Osteoblast (primary cell): ENCODE measurements at regions not wholly inside any gene's neighbourhood (a gene's known extent, or its start where the extent isn't known, plus 50 kb on each side); places are given as distances from the start of the nearest gene placed in this dataset.
A peak's percentile ranks its signal among the peaks of the same experiment; 100 is the strongest.

Source experiments
- DNase-seq: peaks from one replicate; pipeline ENCODE4 v3.0.0; 2011; ENCODE audit warnings: low spot score, mixed read lengths; ENCODE audit not compliant: insufficient read length; ENCODE audit errors: missing footprints
- H2AFZ ChIP-seq: 2 replicates; pipeline ENCODE4 v1.6.0; 2011; ENCODE audit warnings: mild to moderate bottlenecking, low read length
- H3K27ac ChIP-seq: 2 replicates; pipeline ENCODE4 v1.5.1; 2011; ENCODE audit warnings: mild to moderate bottlenecking, low read depth, low read length, moderate library complexity
- H3K27me3 ChIP-seq: 2 replicates; pipeline ENCODE4 v1.6.0; 2012; ENCODE audit warnings: mild to moderate bottlenecking, control low read depth, inconsistent platforms, low read length, moderate library complexity; ENCODE audit not compliant: insufficient read depth
- H3K36me3 ChIP-seq: 2 replicates; pipeline ENCODE4 v1.5.1; 2011; ENCODE audit warnings: mild to moderate bottlenecking, low read length, control low read depth, moderate library complexity; ENCODE audit not compliant: insufficient read depth
- H3K4me1 ChIP-seq: 2 replicates; pipeline ENCODE4 v1.5.1; 2011; ENCODE audit warnings: mild to moderate bottlenecking, low read length, control low read depth, moderate library complexity; ENCODE audit not compliant: insufficient read depth
- H3K4me2 ChIP-seq: 2 replicates; pipeline ENCODE4 v1.6.0; 2011; ENCODE audit warnings: mild to moderate bottlenecking, low read length; ENCODE audit not compliant: insufficient read depth
- H3K4me3 ChIP-seq: fragments of 200-600 bp; sonication (generic); 3 replicates; pipeline ENCODE4 v1.5.1; 2012; ENCODE audit warnings: mild to moderate bottlenecking, low read length, inconsistent platforms; ENCODE audit not compliant: insufficient read depth
- H3K79me2 ChIP-seq: 2 replicates; pipeline ENCODE4 v1.6.0; 2012; ENCODE audit warnings: mild to moderate bottlenecking, low read length, control low read depth, inconsistent platforms; ENCODE audit not compliant: insufficient read depth
- H3K9me3 ChIP-seq: 2 replicates; pipeline ENCODE4 v1.5.1; 2011; ENCODE audit warnings: low read depth, low read length, control low read depth
- H4K20me1 ChIP-seq: 2 replicates; pipeline ENCODE4 v1.6.0; 2012; ENCODE audit warnings: mild to moderate bottlenecking, low read length, control low read depth; ENCODE audit not compliant: insufficient read depth
- CTCF ChIP-seq: IDR thresholded peaks from 2 replicates; pipeline ENCODE4 v1.5.1; 2011; ENCODE audit warnings: mild to moderate bottlenecking, low read depth, low read length, moderate library complexity; ENCODE audit errors: extremely low read depth

- TF ChIP-seq CTCF, result no peak
- Histone ChIP-seq H3K4me3 (no peak overlapping the region), H3K27ac (no peak overlapping the region), H4K20me1 (no peaks in the 10 kb centered on the region), H3K27me3 (no peaks in the 10 kb centered on the region), H3K9me3 (no peaks in the 10 kb centered on the region), H2AFZ (no peak overlapping the region), H3K36me3 (no peaks in the 10 kb centered on the region), H3K79me2 (no peaks in the 10 kb centered on the region), H3K4me2 (no peak overlapping the region), H3K4me1 (peaks cover 7% of the 10 kb centered on the region)
- no peak for DNase-seq
Observed at GRCh38 chr9:79477241-79477840, 94.4 kb upstream of the TLE4 start.

GRCh38 chr9:79477955-79478771 lies 93.6 kb upstream of the TLE4 start:
- TF ChIP-seq CTCF, result peak; percentile 52
- no peak overlapping the region for H3K4me2 ChIP-seq
- no peak overlapping the region for H3K4me3 ChIP-seq
- no peaks in the 10 kb centered on the region for H3K36me3 ChIP-seq
- H3K9me3 ChIP-seq, result no peaks in the 10 kb centered on the region
- no peaks in the 10 kb centered on the region for H4K20me1 ChIP-seq
- H2AFZ ChIP-seq, result no peak overlapping the region
- no peaks in the 10 kb centered on the region for H3K27me3 ChIP-seq
- DNase-seq, result peak; percentile 56
- H3K27ac ChIP-seq, result no peak overlapping the region
- H3K79me2 ChIP-seq, result no peaks in the 10 kb centered on the region
- peaks cover 9% of the 10 kb centered on the region for H3K4me1 ChIP-seq

DNA sequence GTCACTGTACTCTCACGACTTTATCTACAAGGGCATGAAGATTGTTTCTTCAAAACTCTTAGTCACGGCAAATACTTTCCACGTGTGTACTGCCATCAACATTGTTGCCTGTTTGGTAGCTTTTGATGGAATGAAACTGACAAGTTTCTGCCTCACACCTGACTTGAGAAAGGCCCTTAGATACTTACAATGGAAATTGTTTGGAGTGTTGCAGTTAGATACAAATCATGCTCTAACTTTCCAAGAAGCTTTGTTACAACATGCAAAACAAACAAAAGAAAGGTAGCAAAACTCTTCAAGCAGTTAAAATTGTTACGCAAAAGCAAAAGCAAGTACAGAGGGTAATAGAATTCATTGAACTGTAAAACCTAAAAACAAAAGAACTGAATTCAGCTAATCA lies 91.1 kb upstream of the TLE4 start:
- no peak for TF ChIP-seq CTCF
- H2AFZ ChIP-seq, result no peak overlapping the region
- no peaks in the 10 kb centered on the region for H3K27me3 ChIP-seq

DNA sequence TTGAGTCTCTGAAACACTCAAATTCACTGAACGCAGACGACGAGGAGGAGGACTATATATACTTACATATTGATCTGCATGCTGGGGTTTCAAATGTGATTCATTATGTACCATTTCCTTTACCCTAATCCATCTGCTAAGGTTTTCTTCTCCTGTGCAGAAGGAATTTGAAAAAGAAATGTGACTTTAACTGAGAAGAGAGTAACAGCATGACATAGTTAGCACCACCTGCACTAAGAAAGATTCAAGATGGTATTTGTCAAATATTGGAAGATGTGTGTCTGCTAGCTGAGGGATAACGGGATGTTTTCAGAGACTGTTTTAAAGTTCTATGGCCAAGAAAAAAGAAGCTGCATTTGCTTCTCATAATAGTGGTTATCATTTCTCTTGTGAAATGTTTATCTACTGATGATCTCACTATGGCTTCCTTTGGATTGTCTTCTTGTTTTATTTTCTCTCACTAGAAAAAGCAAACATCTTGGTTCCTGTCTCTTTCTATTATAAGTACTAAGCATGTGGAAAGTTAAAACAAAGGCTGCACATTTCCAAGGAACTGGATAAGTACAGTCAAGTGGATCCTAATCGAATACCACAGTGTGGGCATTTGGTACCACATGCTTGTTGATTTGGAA lies 89.8 kb upstream of the TLE4 start:
- no peak overlapping the region for H2AFZ ChIP-seq
- H3K36me3 ChIP-seq, result no peaks in the 10 kb centered on the region
- H3K79me2 ChIP-seq, result no peaks in the 10 kb centered on the region
- no peak overlapping the region for H3K4me2 ChIP-seq
- TF ChIP-seq CTCF, result no peak
- no peaks in the 10 kb centered on the region for H3K27me3 ChIP-seq
- no peak overlapping the region for H3K4me3 ChIP-seq
- H3K27ac ChIP-seq, result no peak overlapping the region
- H3K4me1 ChIP-seq, result peaks cover 9% of the 10 kb centered on the region
- H4K20me1 ChIP-seq, result no peaks in the 10 kb centered on the region
- H3K9me3 ChIP-seq, result no peaks in the 10 kb centered on the region
- no peak for DNase-seq

More for the DNA sequence above, 91.1 kb upstream of the TLE4 start:
- peaks cover 9% of the 10 kb centered on the region for H3K4me1 ChIP-seq
- no peaks in the 10 kb centered on the region for H3K79me2 ChIP-seq
- H3K4me3 ChIP-seq, result no peak overlapping the region
- no peak overlapping the region for H3K4me2 ChIP-seq
- no peak overlapping the region for H3K27ac ChIP-seq
- H3K9me3 ChIP-seq, result no peaks in the 10 kb centered on the region
- DNase-seq, result no peak
- no peaks in the 10 kb centered on the region for H3K36me3 ChIP-seq
- no peaks in the 10 kb centered on the region for H4K20me1 ChIP-seq
